Coronary artery (tissue), 2 donors: ENCODE measurements at regions not wholly inside any gene's neighbourhood (a gene's known extent, or its start where the extent isn't known, plus 50 kb on each side); places are given as distances from the start of the nearest gene placed in this dataset.

Experiments
- DNase-seq: peaks from one replicate; pipeline ENCODE4 v3.0.0-alpha.2; 2017; ENCODE audit warnings: low spot score
- H3K27ac ChIP-seq, 2 donors: fragments of 200-600 bp; sonication (generic); one replicate each; pipeline ENCODE4 v1.5.1; 2016 to 2019
- H3K4me3 ChIP-seq: fragments of 200-600 bp; sonication (generic); 2 replicates; pipeline ENCODE4 v1.5.1; 2016; ENCODE audit warnings: mild to moderate bottlenecking, moderate library complexity
- CTCF ChIP-seq: fragments of 200-600 bp; sonication (generic); IDR thresholded peaks from one replicate; pipeline ENCODE4 v1.5.1; 2019; ENCODE audit warnings: antibody characterized with exemption

DNA sequence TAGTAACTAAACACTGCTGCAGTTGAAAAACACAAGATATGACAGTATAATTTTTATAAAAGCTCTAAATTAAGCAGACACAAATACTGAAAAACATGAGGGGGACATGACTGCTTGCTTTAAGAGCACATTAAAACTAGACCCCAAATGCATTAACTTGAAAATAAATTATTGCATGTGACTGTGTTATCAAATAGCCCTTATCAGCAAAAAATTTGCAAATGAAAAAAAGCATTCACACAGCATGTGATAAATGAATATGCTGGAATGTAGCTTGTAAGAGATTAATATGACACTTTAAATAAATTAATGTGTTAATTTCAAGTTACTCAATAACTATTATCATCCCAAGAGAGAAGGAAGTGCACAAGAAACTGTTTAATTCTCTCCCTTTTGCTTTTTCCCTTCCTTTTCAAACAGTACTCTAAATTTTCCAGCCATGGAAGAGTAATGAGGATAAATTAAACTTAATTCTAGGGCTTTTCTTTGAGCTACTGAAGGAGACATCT lies 1422.1 kb upstream of the FLRT2 start:
- no peak overlapping the region for H3K4me3 ChIP-seq
- no peak for DNase-seq
- H3K27ac ChIP-seq, result no peak overlapping the region
- TF ChIP-seq CTCF, result no peak

DNA sequence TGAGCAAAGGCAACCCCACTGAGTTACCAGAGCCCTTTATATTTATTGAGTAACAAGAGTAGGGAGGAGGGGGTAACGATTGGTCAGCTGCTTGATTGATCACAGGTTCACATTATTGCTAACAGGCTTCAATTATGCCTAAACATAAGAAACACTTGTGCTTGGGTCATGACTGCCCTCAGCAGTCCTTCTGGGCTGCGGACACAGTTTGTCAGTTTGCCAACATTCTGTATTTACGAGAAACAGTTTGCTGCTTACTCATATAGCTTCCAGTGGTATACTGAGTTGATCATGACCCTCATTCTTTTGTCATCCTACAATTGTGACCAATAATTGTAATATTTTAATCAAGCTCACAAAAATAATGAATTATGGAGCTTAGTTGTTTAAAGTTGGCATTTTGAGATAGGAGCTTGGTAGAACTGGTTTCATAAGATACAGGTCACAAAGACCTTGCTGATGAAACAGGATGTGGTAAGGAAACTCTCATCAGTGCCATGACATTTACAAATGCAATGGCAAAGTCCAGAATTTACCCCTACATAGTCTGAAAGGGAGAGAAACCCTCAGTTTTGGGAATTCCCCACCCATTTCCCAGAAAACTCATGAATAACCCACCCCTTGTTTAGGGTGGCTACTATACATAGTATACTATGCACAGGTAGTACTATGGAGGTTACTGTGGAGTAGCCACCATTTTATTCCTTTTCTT lies 1421.0 kb upstream of the FLRT2 start:
- no peak for DNase-seq
- no peak overlapping the region for H3K27ac ChIP-seq
- H3K4me3 ChIP-seq, result no peak overlapping the region
- TF ChIP-seq CTCF, result no peak

- no peak overlapping the region for H3K27ac ChIP-seq
- TF ChIP-seq CTCF, result no peak
- H3K4me3 ChIP-seq, result no peak overlapping the region
- no peak for DNase-seq
These were observed 1417.4 kb upstream of the FLRT2 start for GRCh38 chr14:84112589-84112988.

- no peak overlapping the region for H3K4me3 ChIP-seq
- no peak for DNase-seq
- TF ChIP-seq CTCF, result no peak
- H3K27ac ChIP-seq, result no peak overlapping the region
These were observed 1404.3 kb upstream of the FLRT2 start for GRCh38 chr14:84125676-84126075.

- TF ChIP-seq CTCF, result no peak
- no peak for DNase-seq
- H3K4me3 ChIP-seq, result no peak overlapping the region
- H3K27ac ChIP-seq, result no peak overlapping the region
These were observed 1402.4 kb upstream of the FLRT2 start for GRCh38 chr14:84127495-84127894.

GRCh38 chr14:84128050-84128449 lies 1401.9 kb upstream of the FLRT2 start:
- no peak for DNase-seq
- Histone ChIP-seq H3K4me3 (no peak overlapping the region), H3K27ac (no peak overlapping the region)
- TF ChIP-seq CTCF, result no peak

DNA sequence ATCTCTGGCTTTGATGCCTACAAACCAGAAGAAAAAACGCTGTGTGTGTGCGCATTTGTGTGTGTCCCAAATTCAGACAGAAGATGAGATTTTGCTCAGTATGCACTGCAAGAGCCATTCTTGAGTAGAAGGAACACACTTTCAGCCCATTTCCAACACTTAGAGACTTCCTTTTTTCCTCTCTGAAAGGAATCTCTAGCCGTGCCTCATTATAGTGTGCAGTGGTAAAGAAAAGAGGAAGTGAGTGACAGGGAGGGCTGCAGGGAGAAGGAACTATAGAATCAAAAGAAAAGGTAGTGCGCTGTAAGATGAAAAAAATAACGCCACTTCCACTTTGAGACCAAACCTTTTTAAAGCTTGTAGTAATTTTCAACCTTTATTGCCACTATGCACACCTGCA lies 1400.9 kb upstream of the FLRT2 start:
- no peak for TF ChIP-seq CTCF
- Histone ChIP-seq H3K27ac (no peak overlapping the region), H3K4me3 (no peak overlapping the region)
- DNase-seq, result no peak
